Activated CD8-positive, alpha-beta T cell treated with anti-CD3 and anti-CD28 coated beads, Interleukin-2, amount 10 ng/mL, durations not matched to agents 7 days and 5 days (primary cell): ENCODE measurements at regions not wholly inside any gene's neighbourhood (a gene's known extent, or its start where the extent isn't known, plus 50 kb on each side); places are given as distances from the start of the nearest gene placed in this dataset.

Experiments used
- ATAC-seq: fragments of 150-1000 bp; cut with Tn5 transposase; one replicate; pipeline ENCODE4 v1.10.0; 2021; ENCODE audit warnings: moderate library complexity
- CTCF ChIA-PET: fragments of 350-600 bp; sonication (Branson Sonifier 250); formaldehyde crosslinking; loops from one replicate; lab custom pipeline; 2021; ENCODE audit warnings: antibody characterized with exemption; lab: Charles Lee
- POLR2A ChIA-PET: fragments of 350-600 bp; sonication (Branson Sonifier 250); formaldehyde crosslinking; loops from one replicate; lab custom pipeline; 2021; ENCODE audit warnings: antibody characterized with exemption; lab: Charles Lee
- DNase-seq: peaks from one replicate; pipeline ENCODE4 v3.0.0-alpha.2; 2020
- H3K27ac Mint-ChIP-seq: one replicate; pipeline ENCODE4 v1.8.0; 2021; ENCODE audit warnings: mild to moderate bottlenecking, mixed read lengths
- H3K27me3 Mint-ChIP-seq: one replicate; pipeline ENCODE4 v1.8.0; 2021; ENCODE audit warnings: low read depth, mixed read lengths
- H3K36me3 Mint-ChIP-seq: one replicate; pipeline ENCODE4 v1.8.0; 2021; ENCODE audit warnings: low read depth, mixed read lengths
- H3K4me1 Mint-ChIP-seq: one replicate; pipeline ENCODE4 v1.8.0; 2021; ENCODE audit warnings: low read depth, mixed read lengths
- H3K4me3 Mint-ChIP-seq: one replicate; pipeline ENCODE4 v1.8.0; 2021; ENCODE audit warnings: mild to moderate bottlenecking, mixed read lengths
- H3K9me3 Mint-ChIP-seq: one replicate; pipeline ENCODE4 v1.8.0; 2022; ENCODE audit warnings: mixed read lengths; ENCODE audit not compliant: insufficient read depth

DNA sequence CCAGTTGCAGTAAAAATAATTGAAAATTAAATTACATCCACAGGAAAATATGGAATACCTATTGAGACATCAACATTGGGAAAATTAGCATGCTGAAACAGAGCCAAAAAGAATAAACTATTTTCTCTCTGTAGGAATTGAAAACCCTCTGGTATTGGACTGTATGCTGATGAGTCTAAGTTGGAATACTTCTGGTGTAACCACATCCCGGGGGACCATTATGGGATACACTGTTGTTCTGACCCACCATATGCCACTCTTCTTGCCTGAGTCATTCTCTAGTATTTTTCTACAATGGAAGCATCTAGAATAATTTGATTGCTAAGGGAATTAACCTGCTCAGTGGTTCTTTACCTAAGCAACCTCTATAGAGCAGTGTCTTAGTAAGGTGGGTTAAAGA, 640.7 kb upstream of the AGA start:
- Mint-ChIP-seq H3K4me1 (no peaks in the 10 kb centered on the region), H3K27me3 (no peaks in the 10 kb centered on the region), H3K27ac (no peak overlapping the region), H3K4me3 (no peak overlapping the region), H3K9me3 (no peaks in the 10 kb centered on the region), H3K36me3 (no peaks in the 10 kb centered on the region)
- POLR2A ChIA-PET, result no interaction called here
- CTCF ChIA-PET, result no interaction called here
- DNase-seq (no peak), ATAC-seq (no peak)

DNA sequence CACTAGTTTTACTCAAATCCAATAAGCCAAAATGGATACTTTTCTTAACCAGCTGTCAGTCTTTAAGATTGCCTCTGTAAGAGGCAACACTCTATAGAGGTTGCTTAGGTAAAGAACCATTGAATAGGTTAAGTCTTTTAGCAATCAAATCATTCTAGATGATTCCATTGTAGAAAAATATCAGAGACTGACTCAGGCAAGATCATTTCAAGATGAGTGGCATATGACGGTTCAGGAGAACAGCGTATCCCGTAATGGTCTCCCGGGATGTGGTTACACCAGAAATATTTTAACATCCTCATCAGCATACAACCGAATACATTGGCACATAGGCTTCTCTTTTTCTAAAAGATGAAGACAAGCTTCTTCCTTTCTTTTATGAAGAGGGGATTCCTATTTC, 641.7 kb upstream of the AGA start:
- no peak overlapping the region for H3K4me3 Mint-ChIP-seq
- ChIA-PET POLR2A (no interaction called here), CTCF (no interaction called here)
- no peak for ATAC-seq
- H3K27me3 Mint-ChIP-seq, result no peaks in the 10 kb centered on the region
- no peaks in the 10 kb centered on the region for H3K36me3 Mint-ChIP-seq
- H3K9me3 Mint-ChIP-seq, result no peaks in the 10 kb centered on the region
- H3K4me1 Mint-ChIP-seq, result no peaks in the 10 kb centered on the region
- DNase-seq, result no peak
- no peak overlapping the region for H3K27ac Mint-ChIP-seq

DNA sequence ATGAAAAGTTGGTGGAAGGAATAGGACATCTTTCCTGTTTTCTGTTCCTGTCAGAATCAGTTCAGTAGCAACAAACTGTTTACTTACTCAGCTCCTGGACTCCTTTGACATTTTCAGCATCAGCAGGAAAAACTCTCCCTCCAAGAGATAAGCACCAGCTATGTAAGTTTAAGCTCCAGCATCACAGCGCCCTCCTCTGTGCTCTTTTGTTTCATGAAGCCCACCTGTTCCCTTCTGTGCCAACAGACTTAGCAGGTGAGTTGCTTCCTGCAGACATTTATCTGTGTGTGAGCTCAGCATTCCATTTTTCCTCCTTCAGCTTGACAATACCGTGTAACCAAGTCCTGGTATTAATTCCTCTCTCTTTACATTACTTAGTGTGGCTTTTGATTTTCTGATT, 644.1 kb upstream of the AGA start:
- no peaks in the 10 kb centered on the region for H3K9me3 Mint-ChIP-seq
- no peak overlapping the region for H3K4me3 Mint-ChIP-seq
- H3K27ac Mint-ChIP-seq, result no peak overlapping the region
- no peaks in the 10 kb centered on the region for H3K27me3 Mint-ChIP-seq
- ATAC-seq (no peak), DNase-seq (no peak)
- H3K4me1 Mint-ChIP-seq, result no peaks in the 10 kb centered on the region
- no peaks in the 10 kb centered on the region for H3K36me3 Mint-ChIP-seq
- CTCF ChIA-PET, result no interaction called here
- POLR2A ChIA-PET, result no interaction called here

DNA sequence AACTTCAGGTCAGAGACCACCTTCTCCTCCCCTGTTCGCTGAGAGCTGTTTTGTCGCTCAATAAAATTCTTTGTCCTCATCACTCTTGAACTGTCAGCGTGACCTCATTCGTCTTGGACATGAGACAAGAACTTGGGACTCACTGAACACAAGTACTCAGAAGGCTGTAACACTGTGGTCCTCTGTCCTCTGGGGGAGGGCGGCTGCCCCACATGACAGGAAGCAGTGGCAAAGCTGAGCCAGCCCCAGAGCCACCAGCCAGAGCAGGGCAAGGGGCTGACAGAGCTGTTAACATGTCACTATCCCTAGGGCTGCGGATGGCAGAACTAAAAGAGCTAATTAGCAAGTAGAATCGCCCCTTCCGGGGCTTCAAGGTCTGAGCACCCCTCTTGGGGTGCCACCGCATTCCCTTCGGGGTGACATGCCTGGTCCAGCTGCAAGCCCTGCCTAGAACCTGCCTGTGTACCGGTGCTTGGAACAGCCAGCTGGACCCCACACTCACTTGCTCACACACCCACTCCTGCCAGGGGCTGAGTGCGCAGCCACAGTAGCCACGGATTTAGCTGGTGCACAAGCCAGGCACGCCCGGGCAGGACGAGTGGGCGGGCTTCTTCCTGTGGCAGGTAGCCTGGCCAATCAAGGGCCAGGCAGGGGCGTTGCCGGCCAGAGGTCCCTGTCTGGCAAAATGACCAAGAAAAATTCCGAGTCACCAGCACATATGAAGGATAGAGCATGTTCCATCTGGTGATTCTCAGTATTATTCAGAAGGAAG, 648.6 kb upstream of the AGA start:
- Mint-ChIP-seq H3K36me3 (no peaks in the 10 kb centered on the region), H3K4me3 (no peak overlapping the region), H3K27ac (no peak overlapping the region), H3K4me1 (no peaks in the 10 kb centered on the region), H3K9me3 (no peaks in the 10 kb centered on the region), H3K27me3 (no peaks in the 10 kb centered on the region)
- ChIA-PET CTCF (no interaction called here), POLR2A (no interaction called here)
- no peak for DNase-seq
- ATAC-seq, result no peak

DNA sequence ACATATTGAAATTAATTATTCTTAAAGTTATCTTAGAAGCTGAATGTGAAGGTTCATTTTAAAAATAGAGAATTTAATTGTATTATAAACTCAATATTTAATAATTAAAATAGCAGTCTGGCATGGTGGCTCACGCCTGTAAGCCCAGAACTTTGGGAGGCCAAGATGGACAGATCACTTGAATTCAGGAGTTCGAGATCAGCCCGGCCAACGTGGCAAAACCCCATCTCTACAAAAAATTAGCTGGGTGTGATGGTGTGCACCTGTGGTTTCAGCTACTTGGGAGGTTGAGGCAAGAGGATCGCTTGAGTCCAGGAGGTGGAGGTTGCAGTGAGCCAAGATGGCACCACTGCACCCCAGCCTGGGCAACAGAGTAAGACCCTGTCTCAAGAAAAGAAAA, 659.9 kb upstream of the AGA start:
- DNase-seq (no peak), ATAC-seq (no peak)
- Mint-ChIP-seq H3K4me3 (no peak overlapping the region), H3K27me3 (no peaks in the 10 kb centered on the region), H3K27ac (no peak overlapping the region), H3K36me3 (no peaks in the 10 kb centered on the region), H3K4me1 (no peaks in the 10 kb centered on the region), H3K9me3 (peaks cover 5% of the 10 kb centered on the region)
- ChIA-PET CTCF (no interaction called here), POLR2A (no interaction called here)

DNA sequence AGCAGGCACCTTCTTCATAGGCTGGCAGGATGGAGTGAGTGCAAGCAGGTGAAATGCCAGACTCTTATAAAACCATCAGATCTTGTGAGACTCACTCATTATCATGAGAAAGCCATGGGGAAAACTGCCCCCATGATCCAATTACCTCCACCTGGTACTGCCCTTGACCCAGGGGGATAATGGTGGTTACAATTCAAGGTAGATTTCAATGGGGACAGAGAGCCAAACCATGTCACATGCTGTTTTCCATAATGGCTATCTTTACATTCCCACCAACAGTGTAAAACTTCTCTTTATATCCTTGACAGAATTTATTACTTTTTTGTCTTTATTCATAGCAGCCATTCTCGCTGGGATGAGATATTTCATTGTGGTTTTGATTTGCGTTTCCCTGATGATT, 663.0 kb upstream of the AGA start:
- Mint-ChIP-seq H3K4me1 (no peaks in the 10 kb centered on the region), H3K36me3 (no peaks in the 10 kb centered on the region), H3K27me3 (no peaks in the 10 kb centered on the region), H3K4me3 (no peak overlapping the region), H3K27ac (no peak overlapping the region), H3K9me3 (peaks cover 5% of the 10 kb centered on the region)
- ChIA-PET POLR2A (no interaction called here), CTCF (no interaction called here)
- DNase-seq (no peak), ATAC-seq (no peak)

DNA sequence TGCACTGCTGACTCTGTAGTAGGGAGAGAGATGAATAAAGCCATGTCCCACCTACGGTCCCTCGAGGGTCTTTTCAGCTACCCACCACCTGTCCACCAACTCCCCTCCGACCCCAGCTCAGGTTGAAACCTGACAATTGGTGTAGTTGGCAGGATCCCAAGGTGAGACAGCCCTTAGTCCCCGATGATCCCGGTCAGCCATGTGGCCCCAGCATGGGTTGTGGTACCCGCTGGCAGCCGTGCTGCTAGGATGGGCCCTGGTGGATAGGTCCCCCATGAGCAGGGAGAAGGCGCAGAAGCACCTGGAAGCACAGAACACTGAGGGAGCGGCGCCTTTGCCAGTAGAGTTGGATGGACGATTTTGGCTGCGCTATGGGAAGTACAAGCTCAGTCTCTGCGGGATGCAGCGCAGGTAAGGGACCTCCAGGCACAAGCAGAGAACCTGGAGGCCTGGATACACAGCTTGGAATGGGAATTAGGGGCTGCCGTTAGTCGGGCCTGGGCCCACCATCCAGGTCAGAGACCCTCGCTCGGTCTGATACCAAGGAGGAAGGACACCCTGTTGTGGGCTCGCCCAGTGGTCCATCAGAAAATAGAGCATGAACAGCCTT, 694.6 kb upstream of the AGA start:
- Mint-ChIP-seq H3K4me1 (no peaks in the 10 kb centered on the region), H3K27ac (no peak overlapping the region), H3K36me3 (no peaks in the 10 kb centered on the region), H3K9me3 (peaks cover 3% of the 10 kb centered on the region), H3K27me3 (no peaks in the 10 kb centered on the region), H3K4me3 (no peak overlapping the region)
- DNase-seq, result no peak
- ATAC-seq, result no peak
- ChIA-PET POLR2A (no interaction called here), CTCF (no interaction called here)

DNA sequence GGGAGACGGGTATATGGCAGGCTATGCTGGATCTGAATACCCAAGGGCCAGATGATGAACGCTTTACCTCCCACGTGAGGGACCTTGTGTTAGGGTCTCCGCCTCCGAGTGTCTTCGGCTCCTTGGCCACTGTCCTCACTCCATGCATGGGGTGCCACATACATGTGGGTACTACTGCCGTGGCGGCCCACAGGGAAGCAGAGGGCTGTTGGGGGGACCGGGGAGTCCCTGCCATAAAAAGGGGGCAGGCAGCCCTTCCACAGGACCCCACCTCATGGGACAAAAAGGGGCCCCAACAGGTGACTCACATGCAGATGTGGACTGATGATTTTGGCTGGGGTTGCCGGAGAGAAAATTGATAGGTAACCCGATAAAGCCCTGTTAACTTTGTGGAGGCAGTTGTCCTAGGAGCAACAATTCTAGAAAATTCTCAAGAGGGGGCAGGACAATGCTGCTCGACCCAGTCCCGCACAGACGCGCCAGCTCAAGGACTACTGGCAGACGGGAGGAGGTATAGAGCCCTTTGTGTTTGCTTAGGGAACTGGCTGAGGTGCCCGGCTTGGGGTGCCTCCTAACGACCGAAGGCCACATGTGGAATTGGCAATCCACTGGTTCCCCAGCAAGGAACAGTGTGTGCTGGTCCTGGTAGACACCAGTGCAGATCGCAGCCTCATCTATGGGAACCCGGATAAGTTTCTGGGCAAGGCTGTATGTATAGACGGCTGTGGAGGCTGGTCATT, 695.7 kb upstream of the AGA start:
- peaks cover 3% of the 10 kb centered on the region for H3K9me3 Mint-ChIP-seq
- DNase-seq (no peak), ATAC-seq (no peak)
- no peaks in the 10 kb centered on the region for H3K4me1 Mint-ChIP-seq
- H3K4me3 Mint-ChIP-seq, result no peak overlapping the region
- no peak overlapping the region for H3K27ac Mint-ChIP-seq
- no peaks in the 10 kb centered on the region for H3K27me3 Mint-ChIP-seq
- ChIA-PET CTCF (no interaction called here), POLR2A (no interaction called here)
- no peaks in the 10 kb centered on the region for H3K36me3 Mint-ChIP-seq

DNA sequence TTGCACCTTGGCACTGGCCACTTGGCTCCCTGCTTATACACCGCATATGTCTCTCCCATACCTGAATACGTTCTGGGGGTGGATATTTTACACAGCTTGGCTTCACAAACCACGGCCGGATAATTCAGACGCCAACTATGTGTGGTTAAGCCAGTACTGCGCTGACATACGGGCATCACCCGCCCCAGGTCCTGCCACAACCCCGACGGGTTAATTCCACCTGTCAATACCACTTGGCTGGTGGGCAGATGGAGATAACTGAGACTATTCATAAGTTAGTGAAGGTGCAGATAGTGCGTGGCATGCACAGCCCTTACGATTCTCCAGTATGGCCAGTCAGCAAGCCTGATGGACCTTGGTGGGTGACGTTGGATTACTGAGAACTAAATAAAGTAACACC, 696.3 kb upstream of the AGA start:
- Mint-ChIP-seq H3K4me3 (no peak overlapping the region), H3K27ac (no peak overlapping the region), H3K36me3 (no peaks in the 10 kb centered on the region), H3K27me3 (no peaks in the 10 kb centered on the region), H3K4me1 (no peaks in the 10 kb centered on the region), H3K9me3 (peaks cover 3% of the 10 kb centered on the region)
- DNase-seq, result no peak
- CTCF ChIA-PET, result no interaction called here
- no peak for ATAC-seq
- POLR2A ChIA-PET, result no interaction called here

DNA sequence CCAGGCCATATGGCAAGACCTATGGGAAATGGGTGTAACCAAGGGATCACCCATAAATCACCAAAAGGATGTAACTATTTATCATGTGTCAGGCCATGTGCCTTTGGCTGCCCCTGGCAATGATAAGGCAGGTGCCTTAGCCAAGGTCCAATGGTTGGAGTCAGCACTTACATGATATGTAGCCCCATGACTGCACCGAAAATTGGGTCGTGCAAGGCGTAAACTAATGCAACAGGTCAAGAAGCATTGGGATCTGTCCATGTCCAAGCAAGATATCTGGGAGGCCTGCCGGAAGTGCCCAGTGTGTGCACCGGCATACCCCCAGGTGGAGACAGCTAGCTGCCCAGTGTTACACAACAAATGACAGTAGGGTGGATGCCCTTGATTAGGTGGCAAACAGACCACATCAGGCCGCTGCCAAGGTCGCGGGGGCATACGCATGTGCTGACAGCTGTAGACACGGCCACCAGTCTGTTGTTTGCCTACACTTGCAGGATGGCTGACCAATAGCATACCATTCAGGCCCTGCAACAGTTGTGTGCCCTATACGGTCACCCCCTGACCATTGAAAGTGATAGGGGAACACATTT, 698.2 kb upstream of the AGA start:
- Mint-ChIP-seq H3K27ac (no peak overlapping the region), H3K36me3 (no peaks in the 10 kb centered on the region), H3K27me3 (no peaks in the 10 kb centered on the region), H3K4me3 (no peak overlapping the region), H3K4me1 (no peaks in the 10 kb centered on the region), H3K9me3 (peaks cover 3% of the 10 kb centered on the region)
- no peak for DNase-seq
- ChIA-PET POLR2A (no interaction called here), CTCF (no interaction called here)
- no peak for ATAC-seq

DNA sequence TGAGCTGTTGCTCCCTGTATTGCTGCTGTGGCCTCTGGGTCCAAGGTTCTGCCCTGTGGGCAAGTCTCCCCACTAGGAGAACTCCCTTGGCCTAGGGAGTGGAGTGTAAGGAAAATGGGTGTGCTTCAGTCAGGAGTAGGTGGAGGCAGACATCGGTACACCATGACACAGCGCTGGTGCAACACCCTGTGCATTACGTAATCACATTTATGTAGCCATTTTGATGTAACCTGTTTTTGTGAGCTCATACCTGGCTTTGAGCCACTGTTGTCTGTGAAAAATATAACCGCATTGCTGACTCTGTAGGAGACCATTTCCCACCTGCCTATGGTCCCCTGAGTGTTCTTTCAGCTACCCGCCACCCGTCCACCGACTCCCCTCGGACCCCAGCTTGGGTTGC, 700.5 kb upstream of the AGA start:
- CTCF ChIA-PET, result no interaction called here
- no peak overlapping the region for H3K27ac Mint-ChIP-seq
- no peaks in the 10 kb centered on the region for H3K27me3 Mint-ChIP-seq
- H3K36me3 Mint-ChIP-seq, result no peaks in the 10 kb centered on the region
- H3K9me3 Mint-ChIP-seq, result no peaks in the 10 kb centered on the region
- no peaks in the 10 kb centered on the region for H3K4me1 Mint-ChIP-seq
- POLR2A ChIA-PET, result no interaction called here
- DNase-seq (no peak), ATAC-seq (no peak)
- H3K4me3 Mint-ChIP-seq, result no peak overlapping the region

DNA sequence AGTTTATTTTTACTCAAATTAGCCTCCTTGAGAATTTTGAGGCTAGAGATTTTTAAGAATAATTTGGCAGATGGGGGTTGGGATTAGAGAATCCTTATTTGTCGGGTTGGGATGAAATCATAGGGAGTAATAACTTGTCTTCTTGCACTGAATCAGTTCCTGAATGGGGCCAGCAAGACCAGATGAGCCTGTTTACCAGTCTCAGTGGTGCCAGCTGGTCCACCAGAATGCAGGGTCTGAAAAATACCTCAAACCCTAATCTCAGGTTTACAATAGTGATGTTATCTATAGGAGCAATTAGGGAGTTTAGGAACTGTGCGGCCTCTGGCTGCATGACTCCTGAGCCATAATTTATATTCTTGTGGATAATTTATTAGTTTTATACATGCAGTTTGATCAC, 705.9 kb upstream of the AGA start:
- Mint-ChIP-seq H3K4me3 (no peak overlapping the region), H3K4me1 (no peaks in the 10 kb centered on the region), H3K36me3 (no peaks in the 10 kb centered on the region), H3K27me3 (no peaks in the 10 kb centered on the region), H3K9me3 (no peaks in the 10 kb centered on the region), H3K27ac (no peak overlapping the region)
- no peak for ATAC-seq
- DNase-seq, result no peak
- ChIA-PET CTCF (no interaction called here), POLR2A (no interaction called here)
